NCI-H2107 (cell line): ENCODE measurements at regions not wholly inside any gene's neighbourhood (a gene's known extent, or its start where the extent isn't known, plus 50 kb on each side); places are given as distances from the start of the nearest gene placed in this dataset.
"Not testable (repeated sequence)": the region's sequence is repeated elsewhere in the genome, so short reads cannot be mapped to it uniquely, and the experiment has no call there.

Source experiments
- DNase-seq: peaks from one replicate; lab custom pipeline; 2025; lab: John Stamatoyannopoulos, UW

DNA sequence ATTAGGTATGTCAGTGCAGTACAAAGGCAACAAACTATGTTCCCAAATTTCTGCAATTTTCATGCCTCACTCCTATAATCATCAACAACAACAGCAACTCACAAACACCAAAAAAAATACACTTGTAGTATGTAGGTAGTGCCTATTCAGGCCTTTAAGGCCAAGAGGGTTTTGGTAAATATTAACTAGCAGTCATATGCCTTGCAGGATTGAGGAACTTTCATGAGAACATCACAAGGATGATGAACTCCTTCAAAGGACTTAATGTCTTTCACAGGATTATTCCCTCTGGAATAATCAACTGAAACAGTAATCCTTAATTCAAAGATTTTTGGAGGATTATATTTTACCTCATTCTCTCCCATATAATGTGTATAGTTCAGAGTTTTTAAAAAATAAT lies 293.8 kb downstream of the NOVA1 start:
- no peak for DNase-seq

DNA sequence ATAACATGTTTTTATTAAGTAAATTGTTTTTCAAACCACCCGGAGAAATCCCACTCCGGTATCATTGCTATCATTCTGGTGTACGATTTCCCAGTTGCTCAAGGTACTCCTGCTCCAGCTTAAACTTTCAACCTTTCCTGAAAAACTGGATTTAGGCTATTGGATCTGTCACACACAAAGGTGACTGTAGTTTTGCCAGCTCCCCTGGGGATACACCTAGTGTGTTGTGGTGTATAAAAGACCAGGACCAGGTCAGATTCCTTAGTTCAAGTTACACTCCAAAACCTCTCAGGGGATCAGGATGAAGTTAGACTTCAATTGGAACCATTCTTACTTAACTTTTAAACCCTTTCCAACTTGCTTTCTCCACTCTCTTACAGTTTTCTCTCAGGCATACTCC lies 303.9 kb downstream of the NOVA1 start:
- no peak for DNase-seq

- no peak for DNase-seq
Observed at GRCh38 chr14:26289891-26290486, 307.8 kb downstream of the NOVA1 start.

GRCh38 chr14:26286913-26287205 lies 311.0 kb downstream of the NOVA1 start:
- no peak for DNase-seq

DNA sequence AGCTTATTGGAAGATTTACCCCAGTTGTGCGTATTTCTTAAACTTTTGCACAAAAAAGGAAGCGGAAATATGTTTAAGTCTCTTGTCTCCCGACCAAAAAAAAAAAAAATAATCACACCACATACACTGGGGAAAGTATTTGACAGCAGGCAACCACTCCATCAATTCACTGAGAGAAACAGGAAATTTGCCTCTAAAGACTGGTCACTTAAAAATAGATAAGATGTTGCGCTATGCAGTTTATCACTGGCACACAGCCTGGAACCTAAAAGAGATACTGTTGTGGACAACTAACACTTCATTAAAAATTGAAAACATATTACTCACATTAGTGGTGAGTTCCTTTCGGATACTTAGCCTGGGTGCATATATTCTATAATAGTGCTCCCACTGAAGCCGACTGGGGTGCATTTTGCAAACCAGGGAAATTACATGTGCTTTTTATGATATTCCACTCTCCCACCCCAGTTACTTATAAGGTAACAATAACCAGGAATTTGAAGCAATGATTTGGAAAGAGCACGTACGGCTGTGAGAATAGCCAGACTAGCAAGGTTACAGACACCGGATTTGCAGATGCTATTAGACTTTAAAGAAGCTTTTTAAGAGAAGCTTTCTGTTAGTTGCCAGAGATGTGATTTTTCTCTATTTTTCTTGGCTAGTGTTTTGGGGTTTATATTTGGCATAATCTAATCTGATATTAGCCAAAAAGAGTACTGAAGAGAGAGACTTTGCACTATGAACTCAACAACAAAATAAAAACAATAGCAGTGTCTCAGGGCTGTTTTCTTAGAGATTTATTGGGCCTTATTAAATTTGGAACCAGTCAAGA lies 311.5 kb downstream of the NOVA1 start:
- no peak for DNase-seq

- no peak for DNase-seq
Observed at GRCh38 chr14:26282578-26282977, 315.3 kb downstream of the NOVA1 start.

DNA sequence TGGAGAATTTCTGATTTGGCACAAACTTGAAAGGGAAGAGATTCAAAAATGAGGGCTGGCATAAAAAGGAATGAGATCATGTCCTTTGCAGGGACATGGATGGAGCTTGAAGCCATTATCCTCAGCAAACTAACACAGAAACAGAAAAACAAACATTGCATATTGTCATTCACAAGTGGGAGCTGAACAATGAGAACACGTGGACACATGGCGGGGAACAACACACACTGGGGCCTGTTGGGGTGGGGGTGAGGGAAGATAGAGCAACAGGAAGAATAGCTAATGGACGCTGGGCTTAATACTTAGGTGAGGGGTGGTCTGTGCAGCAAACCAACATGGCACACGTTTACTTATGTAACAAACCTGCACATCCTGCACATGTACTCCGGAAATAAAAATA lies 315.8 kb downstream of the NOVA1 start:
- not testable (repeated sequence) for DNase-seq

- no peak for DNase-seq
Observed at GRCh38 chr14:26281280-26281998, 316.4 kb downstream of the NOVA1 start.

DNA sequence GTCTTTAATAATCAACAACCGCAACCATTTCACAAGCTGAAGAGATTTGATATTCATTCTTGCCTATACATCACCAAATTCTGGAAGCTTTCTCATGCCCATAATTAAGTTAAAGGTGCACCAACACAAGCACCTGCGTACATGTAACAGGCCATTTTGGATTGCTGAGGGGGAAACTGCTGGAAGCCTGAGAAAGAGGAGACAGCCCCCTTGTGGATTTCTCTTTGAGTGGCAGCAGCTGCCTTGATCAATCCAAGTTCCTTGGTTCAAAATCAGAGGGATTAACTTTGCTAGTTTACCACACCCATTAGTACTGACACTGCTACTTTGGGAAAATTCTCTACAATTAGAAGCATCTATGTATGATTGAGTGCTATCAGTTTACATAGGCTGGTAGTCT lies 321.1 kb downstream of the NOVA1 start:
- no peak for DNase-seq

DNA sequence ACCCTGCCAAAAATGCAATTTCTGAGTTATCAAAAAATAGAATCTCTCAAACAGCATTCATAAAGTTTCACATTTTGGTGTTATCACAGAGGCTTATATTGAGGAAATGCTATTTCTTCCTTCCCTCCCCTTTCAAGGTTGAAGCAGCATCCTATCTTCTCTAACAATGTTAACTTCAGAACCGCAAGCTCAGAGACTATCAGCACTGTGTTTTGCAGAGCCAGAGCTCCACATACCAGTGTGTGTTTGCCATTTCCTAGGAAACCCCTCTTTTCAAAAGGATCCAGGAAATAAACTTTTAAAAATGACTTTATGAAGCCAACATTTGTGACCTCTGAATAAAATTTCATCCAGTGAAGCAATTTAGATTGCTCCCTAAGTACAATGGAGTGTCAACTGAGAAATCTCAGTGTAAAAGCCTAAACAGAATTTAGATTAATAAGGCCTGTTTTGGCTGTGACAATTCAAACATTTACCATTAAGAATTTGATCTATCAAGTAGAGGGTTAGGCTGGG lies 332.6 kb downstream of the NOVA1 start:
- no peak for DNase-seq

DNA sequence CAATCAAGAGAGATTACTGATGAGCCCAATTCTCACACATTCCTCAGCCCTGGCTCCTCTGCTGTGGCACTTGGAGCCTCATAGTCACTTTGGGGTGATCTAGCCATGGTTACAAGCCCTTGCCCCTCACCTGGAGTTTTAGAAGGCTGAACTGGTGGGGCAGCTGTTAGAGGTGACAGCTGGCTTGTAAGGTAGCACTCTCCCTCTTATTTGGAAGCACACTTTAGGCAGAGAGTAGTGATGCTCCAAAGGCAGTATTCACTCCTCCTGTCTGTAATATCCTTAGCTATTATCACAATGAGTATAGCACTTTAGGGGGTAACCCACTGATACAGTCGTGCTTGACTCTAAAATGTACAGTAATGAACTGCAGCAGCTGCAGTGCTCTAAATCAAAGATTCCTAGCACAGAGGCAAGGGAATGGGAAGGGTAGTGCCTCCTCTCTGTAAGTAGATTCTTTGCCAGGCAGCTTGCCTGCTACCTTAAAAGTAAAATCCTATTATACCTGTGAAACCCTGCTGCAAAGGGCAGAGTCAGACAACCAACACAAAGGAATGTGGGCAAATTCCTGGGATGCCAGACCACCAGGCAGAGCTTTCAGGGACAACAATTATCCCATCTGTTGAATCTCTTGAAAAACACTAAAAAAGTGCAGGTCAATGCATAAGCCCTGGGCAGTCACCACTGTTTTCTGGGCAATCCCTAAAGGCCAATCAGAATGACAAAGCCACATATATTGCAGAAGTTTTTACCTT lies 336.3 kb downstream of the NOVA1 start:
- DNase-seq: no peak

GRCh38 chr14:26255213-26255612 lies 342.6 kb downstream of the NOVA1 start:
- no peak for DNase-seq

DNA sequence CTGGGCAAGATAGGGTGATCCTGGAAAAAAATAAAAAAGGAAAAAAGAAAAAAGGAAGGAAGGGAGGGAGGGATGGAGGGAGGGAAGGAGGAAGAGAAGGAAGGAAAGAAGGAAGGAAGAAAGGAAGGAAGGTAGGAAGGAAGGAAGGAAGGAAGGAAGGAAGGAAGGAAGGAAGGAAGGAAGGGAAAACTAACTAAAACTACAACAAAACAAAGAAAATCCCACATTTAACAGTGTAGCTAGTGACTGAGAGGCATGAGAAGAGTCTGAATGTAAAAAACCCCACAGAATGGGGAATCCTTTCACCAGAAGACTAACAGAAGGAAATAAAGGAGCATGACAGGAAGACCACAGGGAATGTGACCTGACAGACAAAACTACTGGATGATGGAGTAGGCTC lies 345.7 kb downstream of the NOVA1 start:
- no peak for DNase-seq

- no peak for DNase-seq
Observed at GRCh38 chr14:26233118-26233517, 364.7 kb downstream of the NOVA1 start.

GRCh38 chr14:26218861-26219260 lies 379.0 kb downstream of the NOVA1 start:
- no peak for DNase-seq

GRCh38 chr14:26217778-26218177 lies 380.1 kb downstream of the NOVA1 start:
- DNase-seq: no peak

GRCh38 chr14:26216786-26217185 lies 381.0 kb downstream of the NOVA1 start:
- DNase-seq: no peak

- DNase-seq: no peak
Observed at GRCh38 chr14:26213846-26214575, 383.8 kb downstream of the NOVA1 start.

DNA sequence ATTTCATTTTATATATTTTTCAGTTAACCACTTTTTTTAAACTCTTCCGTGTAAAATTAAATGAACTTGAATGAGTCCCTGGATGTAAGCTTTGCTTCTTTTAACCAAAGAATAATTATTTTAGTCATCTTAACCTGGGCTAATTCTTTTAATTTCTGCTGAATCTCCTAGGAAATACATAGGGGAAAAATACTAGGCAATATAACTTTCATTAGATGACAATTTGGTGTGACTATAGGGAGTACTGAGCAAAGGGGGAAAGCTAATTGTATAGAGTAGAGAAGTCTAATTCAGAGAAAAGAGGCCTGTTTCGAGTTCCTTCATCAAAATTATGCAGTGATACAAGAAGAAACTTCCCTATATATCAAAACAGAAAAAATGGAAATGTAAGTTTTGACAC lies 388.1 kb downstream of the NOVA1 start:
- no peak for DNase-seq

- no peak for DNase-seq
Observed at GRCh38 chr14:26206640-26207039, 391.2 kb downstream of the NOVA1 start.

- DNase-seq: no peak
Observed at GRCh38 chr14:26204728-26205479, 392.9 kb downstream of the NOVA1 start.
